ENCODE measurements at regions not wholly inside any gene's neighbourhood (a gene's known extent, or its start where the extent isn't known, plus 50 kb on each side); places are given as distances from the start of the nearest gene placed in this dataset.

DNA sequence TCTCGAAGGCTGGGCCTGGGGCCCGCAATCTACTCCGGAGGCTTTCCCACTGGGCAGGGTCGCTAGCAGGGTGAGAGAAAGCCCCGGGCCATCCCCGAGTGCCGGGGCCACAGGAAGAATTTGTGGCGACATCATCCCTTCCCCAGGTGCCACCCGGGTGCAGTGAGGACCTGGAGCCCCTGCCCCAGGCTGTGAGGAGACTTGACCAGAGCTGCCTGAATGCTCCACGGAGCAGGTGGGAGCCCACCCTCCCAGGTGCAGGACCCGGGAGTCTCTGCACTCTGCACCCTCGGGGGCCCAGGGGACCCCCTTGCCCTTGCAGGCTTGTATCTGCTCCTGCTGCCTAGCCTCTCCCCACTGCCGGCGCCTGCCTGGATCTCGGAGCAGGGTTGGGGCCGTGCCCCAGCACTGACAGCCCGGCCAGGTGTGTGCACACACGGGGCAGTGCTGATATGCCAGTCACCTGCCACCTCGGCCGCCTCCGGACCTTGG, 67.5 kb upstream of the RGS7 start:
- dilution Hi-C loops (cut with MboI; ENCODE audit: extremely low pct_ligation_motif_present, low sequenced_read_pairs) (no loop called here), intact Hi-C loops (cut with micrococcal nuclease) (loop anchor here (1.0 kb wide), 1 partner anchor 61 kb away; no protein-coding TSS in a partner anchor)
- Histone ChIP-seq H3K4me1 (ENCODE audit: control insufficient read depth, extremely low read depth, insufficient read depth, low read length) (peaks cover 6% of the 10 kb centered on the region), H2AFZ (ENCODE audit: low read depth, low read length) (peak overlapping the region; percentile 90), H3K9ac (replicated peaks; ENCODE audit: extremely low read depth, insufficient read depth, low read length) (peak overlapping the region; percentile 34), H4K20me1 (replicated peaks; ENCODE audit: control insufficient read depth, extremely low read depth, insufficient read depth, low read length) (no peaks in the 10 kb centered on the region), H3K36me3 (ENCODE audit: control insufficient read depth in 2 of 2, extremely low read depth in 1 of 2, insufficient read depth in 2 of 2, low read length in 2 of 2) (no peaks in the 10 kb centered on the region), H3K9me3 (replicated peaks; ENCODE audit: control insufficient read depth, insufficient read depth, low read length) (no peaks in the 10 kb centered on the region), H3K27me3 (ENCODE audit: control insufficient read depth in 2 of 2, insufficient read depth in 2 of 2, low read length in 2 of 2) (no peaks in the 10 kb centered on the region), H3K27ac (ENCODE audit: insufficient read depth, low read depth, low read length) (no peak overlapping the region), H3K9me1 (replicated peaks; ENCODE audit: control insufficient read depth, extremely low read depth, insufficient read depth, low read length) (no peaks in the 10 kb centered on the region), H3K4me3 (replicated peaks in 1 of 3; ENCODE audit: insufficient read depth in 1 of 3, low read depth in 1 of 3, low read length in 3 of 3) (peak overlapping the region; percentile 59 to 64 (median 60)), H3K79me2 (ENCODE audit: control insufficient read depth, insufficient read depth, low read length) (no peaks in the 10 kb centered on the region), H3K4me2 (ENCODE audit: insufficient read depth, low read length) (peak overlapping the region; percentile 80)
- TF ChIP-seq MYC (IDR thresholded peaks at IDR 0.05; ENCODE audit: low read depth, low read length) (no peak), GATA2 (IDR thresholded peaks at IDR 0.05; ENCODE audit: insufficient read depth, insufficient read length, low read depth, low read length) (no peak), POLR2A (IDR thresholded peaks at IDR 0.05; ENCODE audit: low read depth, low read length) (no peak), JUN (IDR thresholded peaks at IDR 0.05; ENCODE audit: borderline replicate concordance, insufficient read depth, insufficient read length, low read depth) (no peak), POLR2AphosphoS5 (IDR thresholded peaks at IDR 0.05; ENCODE audit: insufficient read depth, low read depth, low read length) (no peak), EZH2 (IDR thresholded peaks at IDR 0.05; ENCODE audit: borderline replicate concordance, low read depth, low read length, severe bottlenecking) (no peak), FOS (IDR thresholded peaks at IDR 0.05; ENCODE audit: borderline replicate concordance, insufficient read depth, low read length) (no peak)
- TF ChIP-seq, protein P1, sequence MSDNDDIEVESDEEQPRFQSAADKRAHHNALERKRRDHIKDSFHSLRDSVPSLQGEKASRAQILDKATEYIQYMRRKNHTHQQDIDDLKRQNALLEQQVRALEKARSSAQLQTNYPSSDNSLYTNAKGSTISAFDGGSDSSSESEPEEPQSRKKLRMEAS (IDR thresholded peaks at IDR 0.05; ENCODE audit: insufficient read depth, insufficient read length): no peak
- TF ChIP-seq, protein P2, sequence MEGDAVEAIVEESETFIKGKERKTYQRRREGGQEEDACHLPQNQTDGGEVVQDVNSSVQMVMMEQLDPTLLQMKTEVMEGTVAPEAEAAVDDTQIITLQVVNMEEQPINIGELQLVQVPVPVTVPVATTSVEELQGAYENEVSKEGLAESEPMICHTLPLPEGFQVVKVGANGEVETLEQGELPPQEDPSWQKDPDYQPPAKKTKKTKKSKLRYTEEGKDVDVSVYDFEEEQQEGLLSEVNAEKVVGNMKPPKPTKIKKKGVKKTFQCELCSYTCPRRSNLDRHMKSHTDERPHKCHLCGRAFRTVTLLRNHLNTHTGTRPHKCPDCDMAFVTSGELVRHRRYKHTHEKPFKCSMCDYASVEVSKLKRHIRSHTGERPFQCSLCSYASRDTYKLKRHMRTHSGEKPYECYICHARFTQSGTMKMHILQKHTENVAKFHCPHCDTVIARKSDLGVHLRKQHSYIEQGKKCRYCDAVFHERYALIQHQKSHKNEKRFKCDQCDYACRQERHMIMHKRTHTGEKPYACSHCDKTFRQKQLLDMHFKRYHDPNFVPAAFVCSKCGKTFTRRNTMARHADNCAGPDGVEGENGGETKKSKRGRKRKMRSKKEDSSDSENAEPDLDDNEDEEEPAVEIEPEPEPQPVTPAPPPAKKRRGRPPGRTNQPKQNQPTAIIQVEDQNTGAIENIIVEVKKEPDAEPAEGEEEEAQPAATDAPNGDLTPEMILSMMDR (IDR thresholded peaks at IDR 0.05; ENCODE audit: extremely low read depth in 1 of 2, insufficient read depth in 1 of 2, low read depth in 1 of 2, low read length in 2 of 2): no peak
- DNase-seq (ENCODE audit: low read depth, low spot score) (no peak), FAIRE-seq (no peak)
- POLR2A ChIA-PET: no interaction called here
- no TSS peak for BruUV-seq (replicated peaks)
- CTCF ChIA-PET: interaction anchor here (0.7 to 1.4 kb wide), 2 partner anchors 39 to 61 kb away, joined by 3 to 12 read pairs; no protein-coding TSS in a partner anchor
